GM12891 (cell line): ENCODE measurements at regions not wholly inside any gene's neighbourhood (a gene's known extent, or its start where the extent isn't known, plus 50 kb on each side); places are given as distances from the start of the nearest gene placed in this dataset.

Experiments used
- PAX5 ChIP-seq: IDR thresholded peaks from 2 replicates; pipeline ENCODE4 v1.6.1; 2011; ENCODE audit warnings: low read length, moderate library complexity, mild to moderate bottlenecking; ENCODE audit not compliant: insufficient read depth, severe bottlenecking
- POLR2A ChIP-seq: IDR thresholded peaks from 2 replicates; pipeline ENCODE4 v1.6.1; 2011; ENCODE audit warnings: low read depth, low read length, control low read depth
- POLR2AphosphoS5 ChIP-seq: IDR thresholded peaks from 2 replicates; pipeline ENCODE4 v1.6.1; 2011; ENCODE audit warnings: low read depth, low read length, control low read depth
- POU2F2 ChIP-seq: IDR thresholded peaks from 2 replicates; pipeline ENCODE4 v1.6.1; 2011; ENCODE audit warnings: low read depth, mild to moderate bottlenecking, control low read depth, low read length, moderate library complexity
- SPI1 ChIP-seq: IDR thresholded peaks from 2 replicates; pipeline ENCODE4 v1.6.1; 2011; ENCODE audit warnings: low read depth, low read length, control low read depth
- TAF1 ChIP-seq: IDR thresholded peaks from 2 replicates; pipeline ENCODE4 v1.6.1; 2011; ENCODE audit warnings: low read depth, low read length, control low read depth

- TF ChIP-seq POLR2A (no peak), TAF1 (no peak), POLR2AphosphoS5 (no peak), PAX5 (no peak), SPI1 (no peak), POU2F2 (no peak)
Measured at GRCh38 chr18:39058386-39059000, 1492.9 kb upstream of the CELF4 start.
